Neural progenitor cell (in vitro differentiated cells): ENCODE measurements at regions not wholly inside any gene's neighbourhood (a gene's known extent, or its start where the extent isn't known, plus 50 kb on each side); places are given as distances from the start of the nearest gene placed in this dataset.

Source experiments
- DNase-seq: peaks from one replicate; pipeline ENCODE4 v3.0.0-alpha.2; 2016; ENCODE audit warnings: low spot score
- H2AFZ ChIP-seq: fragments of 200-600 bp; sonication (generic); replicated peaks from 2 replicates; pipeline ENCODE4 v1.6.1; 2016; ENCODE audit warnings: antibody characterized with exemption
- H3F3A ChIP-seq: fragments of 200-600 bp; sonication (generic); 2 replicates; pipeline ENCODE4 v1.6.1; 2016; ENCODE audit warnings: antibody characterized with exemption, low read depth
- H3K27ac ChIP-seq: fragments of 200-600 bp; sonication (generic); 2 replicates; pipeline ENCODE4 v1.5.1; 2016; ENCODE audit warnings: mild to moderate bottlenecking
- H3K27me3 ChIP-seq: fragments of 200-600 bp; sonication (generic); 2 replicates; pipeline ENCODE4 v1.6.1; 2016; ENCODE audit warnings: mild to moderate bottlenecking, moderate library complexity
- H3K36me3 ChIP-seq: fragments of 200-600 bp; sonication (generic); 2 replicates; pipeline ENCODE4 v1.5.1; 2016
- H3K4me1 ChIP-seq: fragments of 200-600 bp; sonication (generic); 2 replicates; pipeline ENCODE4 v1.6.1; 2016; ENCODE audit warnings: mixed run types
- H3K4me2 ChIP-seq: fragments of 200-600 bp; sonication (generic); 2 replicates; pipeline ENCODE4 v1.6.1; 2016
- H3K4me3 ChIP-seq: fragments of 200-600 bp; sonication (generic); 2 replicates; pipeline ENCODE4 v1.5.1; 2016
- H3K79me2 ChIP-seq: fragments of 200-600 bp; sonication (generic); 2 replicates; pipeline ENCODE4 v1.6.1; 2016; ENCODE audit warnings: low read depth
- H3K9ac ChIP-seq: fragments of 200-600 bp; sonication (generic); 2 replicates; pipeline ENCODE4 v1.6.1; 2016
- H3K9me3 ChIP-seq: fragments of 200-600 bp; sonication (generic); 2 replicates; pipeline ENCODE4 v1.5.1; 2016; ENCODE audit warnings: low read depth
- H4K20me1 ChIP-seq: fragments of 200-600 bp; sonication (generic); 2 replicates; pipeline ENCODE4 v1.6.1; 2016; ENCODE audit warnings: low read depth
- H3K27ac Mint-ChIP-seq: 3 replicates; pipeline ENCODE4 v1.8.0; 2021; ENCODE audit warnings: mixed read lengths
- H3K27me3 Mint-ChIP-seq: 2 replicates; pipeline ENCODE4 v1.8.0; 2022; ENCODE audit warnings: low read depth, mild to moderate bottlenecking, inconsistent platforms, moderate library complexity, mixed read lengths; ENCODE audit not compliant: insufficient read depth
- H3K36me3 Mint-ChIP-seq: 3 replicates; pipeline ENCODE4 v1.8.0; 2021; ENCODE audit warnings: mixed read lengths
- H3K4me1 Mint-ChIP-seq: 3 replicates; pipeline ENCODE4 v1.8.0; 2021; ENCODE audit warnings: mixed read lengths
- H3K4me3 Mint-ChIP-seq: 3 replicates; pipeline ENCODE4 v1.8.0; 2021; ENCODE audit warnings: mild to moderate bottlenecking, moderate library complexity, mixed read lengths
- H3K9me3 Mint-ChIP-seq: 3 replicates; pipeline ENCODE4 v1.8.0; 2020; ENCODE audit warnings: mixed read lengths
- CTCF ChIP-seq: fragments of 200-600 bp; sonication (generic); IDR thresholded peaks from 2 replicates; pipeline ENCODE4 v1.5.1; 2017; ENCODE audit warnings: antibody characterized with exemption, mild to moderate bottlenecking
- EZH2 ChIP-seq: fragments of 200-600 bp; sonication (generic); IDR thresholded peaks from 2 replicates; pipeline ENCODE4 v1.6.1; 2017; ENCODE audit warnings: antibody characterized with exemption, mild to moderate bottlenecking, moderate library complexity
- EZH2phosphoT487 ChIP-seq: fragments of 200-600 bp; sonication (generic); IDR thresholded peaks from 2 replicates; pipeline ENCODE4 v1.6.1; 2017; ENCODE audit warnings: antibody characterized with exemption

GRCh38 chr22:49574205-49574880 is 253.3 kb downstream of the BRD1 start:
- Histone ChIP-seq H3F3A (no peaks in the 10 kb centered on the region), H3K27me3 (no peaks in the 10 kb centered on the region), H3K79me2 (no peaks in the 10 kb centered on the region), H3K4me3 (no peak overlapping the region), H3K27ac (no peak overlapping the region), H3K4me1 (no peaks in the 10 kb centered on the region), H2AFZ (no peak overlapping the region), H3K36me3 (no peaks in the 10 kb centered on the region), H3K9me3 (no peaks in the 10 kb centered on the region), H3K4me2 (no peak overlapping the region), H3K9ac (no peak overlapping the region), H4K20me1 (no peaks in the 10 kb centered on the region)
- H3K36me3 Mint-ChIP-seq = no peaks in the 10 kb centered on the region
- no peak overlapping the region for H3K4me3 Mint-ChIP-seq
- peaks cover 6% of the 10 kb centered on the region for H3K27me3 Mint-ChIP-seq
- H3K9me3 Mint-ChIP-seq = peaks cover 3% of the 10 kb centered on the region
- H3K4me1 Mint-ChIP-seq = no peaks in the 10 kb centered on the region
- TF ChIP-seq EZH2phosphoT487 = no peak
- TF ChIP-seq EZH2 = no peak
- TF ChIP-seq CTCF = no peak
- H3K27ac Mint-ChIP-seq = no peak overlapping the region
- DNase-seq = no peak

- Histone ChIP-seq H3K4me3 (no peak overlapping the region), H3K27ac (no peak overlapping the region), H2AFZ (no peak overlapping the region), H3K4me2 (no peak overlapping the region), H3K79me2 (no peaks in the 10 kb centered on the region), H3K4me1 (no peaks in the 10 kb centered on the region), H3K27me3 (no peaks in the 10 kb centered on the region), H3F3A (no peaks in the 10 kb centered on the region), H3K9me3 (no peaks in the 10 kb centered on the region), H3K36me3 (no peaks in the 10 kb centered on the region), H4K20me1 (no peaks in the 10 kb centered on the region), H3K9ac (no peak overlapping the region)
- Mint-ChIP-seq H3K4me3 (no peak overlapping the region), H3K27me3 (peaks cover 6% of the 10 kb centered on the region), H3K4me1 (no peaks in the 10 kb centered on the region), H3K27ac (no peak overlapping the region), H3K36me3 (no peaks in the 10 kb centered on the region), H3K9me3 (no peaks in the 10 kb centered on the region)
- TF ChIP-seq CTCF = no peak
- no peak for TF ChIP-seq EZH2phosphoT487
- TF ChIP-seq EZH2 = no peak
- DNase-seq = no peak
Observed at GRCh38 chr22:49573109-49573765, 254.4 kb downstream of the BRD1 start.

GRCh38 chr22:49571326-49571725 is 256.3 kb downstream of the BRD1 start:
- no peaks in the 10 kb centered on the region for H3K27me3 ChIP-seq
- H3K4me1 Mint-ChIP-seq = no peaks in the 10 kb centered on the region
- H3K4me2 ChIP-seq = no peak overlapping the region
- no peak overlapping the region for H3K4me3 Mint-ChIP-seq
- H3K36me3 ChIP-seq = no peaks in the 10 kb centered on the region
- TF ChIP-seq CTCF (no peak), EZH2 (no peak), EZH2phosphoT487 (no peak)
- H3K79me2 ChIP-seq = no peaks in the 10 kb centered on the region
- no peak for DNase-seq
- no peaks in the 10 kb centered on the region for H3K4me1 ChIP-seq
- H3K27me3 Mint-ChIP-seq = peaks cover 8% of the 10 kb centered on the region
- H3F3A ChIP-seq = no peaks in the 10 kb centered on the region
- no peaks in the 10 kb centered on the region for H3K9me3 Mint-ChIP-seq
- H3K36me3 Mint-ChIP-seq = no peaks in the 10 kb centered on the region
- no peak overlapping the region for H3K4me3 ChIP-seq
- no peak overlapping the region for H2AFZ ChIP-seq
- no peak overlapping the region for H3K9ac ChIP-seq
- no peaks in the 10 kb centered on the region for H4K20me1 ChIP-seq
- no peak overlapping the region for H3K27ac Mint-ChIP-seq
- H3K27ac ChIP-seq = no peak overlapping the region
- no peaks in the 10 kb centered on the region for H3K9me3 ChIP-seq
